LNCAP (cell line): ENCODE measurements at regions not wholly inside any gene's neighbourhood (a gene's known extent, or its start where the extent isn't known, plus 50 kb on each side); places are given as distances from the start of the nearest gene placed in this dataset.

ENCODE experiments used
- TF ChIP-seq, protein P1 (sequence below): fragments of 450-650 bp; IDR thresholded peaks from 2 replicates; pipeline ENCODE4 v1.5.1; 2017; ENCODE audit warnings: mild to moderate bottlenecking

DNA sequence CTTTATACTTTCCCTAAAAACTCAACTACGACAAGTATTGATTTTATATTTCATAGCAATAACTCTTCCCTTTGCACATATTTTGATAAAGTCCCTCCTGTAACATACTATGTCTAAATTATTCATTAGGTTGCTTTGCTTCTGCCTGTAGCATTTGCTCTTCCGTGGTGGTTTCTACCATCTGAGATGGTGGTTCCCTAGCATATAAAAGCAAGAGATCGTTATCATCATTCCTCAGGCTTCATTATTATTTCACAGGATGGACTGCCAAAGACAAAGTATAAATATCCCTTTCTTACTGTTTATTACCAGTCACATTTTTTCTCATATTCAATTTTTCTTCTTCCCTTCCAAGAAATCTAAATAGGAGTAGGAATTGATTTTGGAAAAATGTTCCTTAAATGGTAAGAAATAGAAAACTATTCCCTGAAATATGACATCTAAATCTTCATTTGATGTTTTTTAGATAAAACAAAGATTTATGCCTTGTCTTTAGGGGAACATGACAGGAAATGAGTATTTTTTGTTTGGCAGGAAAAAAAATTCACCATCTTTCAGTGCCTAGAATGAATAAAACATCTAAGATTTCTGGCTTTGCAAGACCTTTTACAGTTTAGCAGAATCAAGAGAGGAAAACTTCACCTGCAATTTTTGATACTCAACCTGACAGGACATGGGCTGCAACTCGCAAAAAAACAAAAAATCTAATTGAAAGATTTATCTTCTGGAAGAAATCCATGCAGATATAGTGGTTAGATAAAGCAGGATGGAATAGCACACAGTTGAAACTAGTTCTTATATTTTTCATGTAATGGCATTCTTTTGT, 340.0 kb downstream of the SPRY2 start:
- TF ChIP-seq, protein P1, sequence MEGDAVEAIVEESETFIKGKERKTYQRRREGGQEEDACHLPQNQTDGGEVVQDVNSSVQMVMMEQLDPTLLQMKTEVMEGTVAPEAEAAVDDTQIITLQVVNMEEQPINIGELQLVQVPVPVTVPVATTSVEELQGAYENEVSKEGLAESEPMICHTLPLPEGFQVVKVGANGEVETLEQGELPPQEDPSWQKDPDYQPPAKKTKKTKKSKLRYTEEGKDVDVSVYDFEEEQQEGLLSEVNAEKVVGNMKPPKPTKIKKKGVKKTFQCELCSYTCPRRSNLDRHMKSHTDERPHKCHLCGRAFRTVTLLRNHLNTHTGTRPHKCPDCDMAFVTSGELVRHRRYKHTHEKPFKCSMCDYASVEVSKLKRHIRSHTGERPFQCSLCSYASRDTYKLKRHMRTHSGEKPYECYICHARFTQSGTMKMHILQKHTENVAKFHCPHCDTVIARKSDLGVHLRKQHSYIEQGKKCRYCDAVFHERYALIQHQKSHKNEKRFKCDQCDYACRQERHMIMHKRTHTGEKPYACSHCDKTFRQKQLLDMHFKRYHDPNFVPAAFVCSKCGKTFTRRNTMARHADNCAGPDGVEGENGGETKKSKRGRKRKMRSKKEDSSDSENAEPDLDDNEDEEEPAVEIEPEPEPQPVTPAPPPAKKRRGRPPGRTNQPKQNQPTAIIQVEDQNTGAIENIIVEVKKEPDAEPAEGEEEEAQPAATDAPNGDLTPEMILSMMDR, result no peak

DNA sequence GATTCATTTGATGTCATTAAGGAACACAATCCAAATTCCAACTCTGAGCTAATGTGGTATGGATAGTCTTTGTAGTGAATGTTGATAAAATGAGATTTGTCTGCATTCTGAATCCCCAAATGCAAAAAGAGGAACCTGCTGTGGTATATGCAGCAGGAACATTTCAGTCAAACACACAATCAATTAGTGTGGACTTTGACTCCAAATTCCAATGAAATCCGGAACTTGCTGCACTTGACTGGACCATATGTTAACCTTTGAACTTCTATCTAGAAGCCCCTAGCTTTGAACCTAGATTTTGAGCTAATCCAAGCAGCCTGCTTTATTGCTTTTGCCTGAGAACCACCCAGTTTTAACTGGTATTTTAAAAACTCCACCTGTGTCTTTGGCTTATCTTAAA, 341.3 kb downstream of the SPRY2 start:
- TF ChIP-seq, protein P1, result no peak

DNA sequence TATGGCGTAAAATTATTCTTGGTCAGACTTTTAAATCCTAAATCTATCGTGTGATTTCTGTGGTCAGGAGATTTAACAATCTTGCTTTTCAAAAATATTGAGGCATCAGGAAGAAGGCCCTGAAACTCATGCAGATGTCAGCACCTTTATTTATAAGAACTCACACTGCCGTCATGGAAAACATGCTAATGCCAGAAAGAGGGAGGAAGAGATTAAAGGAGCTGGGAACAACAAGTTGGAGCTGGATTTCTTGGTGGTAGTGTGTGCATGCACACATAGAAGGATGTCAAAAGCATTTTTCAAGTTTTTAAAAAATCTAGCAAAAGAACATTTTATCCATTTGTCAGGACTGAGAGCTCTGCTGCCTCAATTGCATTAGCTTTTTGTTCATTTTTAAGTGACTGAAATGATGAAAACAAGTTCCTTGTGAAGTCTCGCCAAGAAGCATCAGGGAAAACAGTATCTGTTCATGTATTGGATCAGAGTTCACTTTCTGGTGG, 342.5 kb downstream of the SPRY2 start:
- TF ChIP-seq, protein P1, result no peak

DNA sequence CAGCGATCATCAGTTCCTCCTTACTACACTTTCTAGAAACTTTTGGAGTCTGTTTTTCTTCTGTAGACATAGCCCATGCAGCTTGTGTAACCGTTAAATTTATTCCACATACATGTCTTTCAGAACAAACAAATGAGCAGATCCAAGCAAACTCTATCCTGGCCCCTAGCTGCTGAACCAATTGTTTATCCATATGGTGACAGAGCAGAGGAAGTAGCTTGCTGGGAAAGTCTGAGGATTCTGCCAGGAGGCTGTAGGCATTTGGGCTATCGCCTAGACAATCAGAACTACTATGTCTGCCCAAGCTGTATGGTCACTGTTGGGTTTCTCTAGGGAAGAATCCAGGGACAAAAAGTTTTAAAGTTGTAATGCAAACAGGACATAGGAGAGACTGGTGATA, 343.7 kb downstream of the SPRY2 start:
- TF ChIP-seq, protein P1, result no peak

DNA sequence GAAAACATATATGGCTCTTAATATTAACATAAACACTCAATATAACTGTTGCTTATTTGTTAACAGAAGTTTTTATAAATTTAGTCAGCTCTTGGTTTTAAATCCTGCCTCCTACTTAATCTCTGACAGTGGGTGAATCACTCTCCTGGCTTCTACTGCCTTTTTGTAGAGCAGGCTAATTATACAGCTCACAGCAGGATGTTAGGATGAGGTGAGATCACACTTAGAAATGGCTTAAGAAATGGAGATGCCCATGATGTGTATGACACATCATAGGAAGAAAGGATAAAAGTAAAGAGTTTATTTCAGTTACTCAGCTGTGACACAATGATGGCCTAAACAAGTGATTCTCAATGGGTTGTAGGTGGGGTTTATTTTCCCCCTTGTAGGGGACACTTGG, 345.6 kb downstream of the SPRY2 start:
- TF ChIP-seq, protein P1, result no peak

DNA sequence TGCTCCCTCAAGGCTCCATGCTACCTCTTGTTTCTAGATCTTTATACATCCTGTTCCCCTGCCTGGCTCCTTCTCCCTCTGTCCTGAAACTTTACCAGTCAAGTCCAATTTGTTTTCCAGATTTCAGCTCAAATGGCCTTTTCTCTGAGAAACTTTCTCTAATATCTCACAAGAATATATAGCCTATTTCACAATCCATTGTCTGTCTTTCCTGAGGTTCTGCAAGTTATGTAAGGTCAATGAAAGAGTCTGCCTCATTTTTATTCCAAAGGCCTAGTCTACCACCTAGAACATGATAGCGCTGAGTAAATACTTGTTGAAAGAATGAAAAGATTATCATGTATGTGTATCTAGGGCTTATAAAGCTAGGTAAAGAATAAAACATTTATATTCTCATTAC, 348.8 kb downstream of the SPRY2 start:
- TF ChIP-seq, protein P1, result no peak

DNA sequence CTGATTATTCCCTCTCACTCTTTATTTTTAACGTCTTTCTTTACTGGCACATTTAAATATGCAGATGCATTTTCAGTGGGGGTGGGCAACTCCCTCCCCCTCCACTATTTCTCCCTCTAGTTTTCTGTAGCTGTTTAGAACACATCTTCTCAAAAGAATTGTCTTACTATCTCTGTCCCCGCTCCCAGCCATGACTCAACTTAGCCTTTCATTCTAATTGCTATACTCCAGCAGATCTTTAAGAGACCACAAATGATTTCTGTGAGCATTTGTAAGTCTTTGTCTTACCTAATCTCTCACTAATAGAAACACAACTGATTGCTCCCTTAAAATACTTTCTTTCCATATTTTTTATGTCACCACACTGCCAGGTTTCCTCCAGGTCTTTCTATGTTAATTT, 350.9 kb downstream of the SPRY2 start:
- TF ChIP-seq, protein P1, result no peak
